GM19324 (cell line): ENCODE measurements at regions not wholly inside any gene's neighbourhood (a gene's known extent, or its start where the extent isn't known, plus 50 kb on each side); places are given as distances from the start of the nearest gene placed in this dataset.

Experiments
- ATAC-seq: cut with Tn5 transposase; IDR thresholded peaks from one replicate; pipeline ENCODE4 v1.9.1; 2021; ENCODE audit warnings: mild to moderate bottlenecking, moderate library complexity; ENCODE audit not compliant: unreplicated experiment, low FRiP score

- no peak for ATAC-seq
Observed at GRCh38 chr1:182137546-182137945, 76.0 kb upstream of the ZNF648 start.

- ATAC-seq = no peak
Observed at GRCh38 chr1:182135946-182136345, 74.4 kb upstream of the ZNF648 start.

- no peak for ATAC-seq
Observed at GRCh38 chr1:182134257-182134656, 72.7 kb upstream of the ZNF648 start.

- ATAC-seq = no peak
Observed at GRCh38 chr1:182133181-182133580, 71.7 kb upstream of the ZNF648 start.

- ATAC-seq = no peak
Observed at GRCh38 chr1:182129398-182129797, 67.9 kb upstream of the ZNF648 start.

GRCh38 chr1:182128502-182128901, 67.0 kb upstream of the ZNF648 start:
- no peak for ATAC-seq

GRCh38 chr1:182127656-182128055, 66.1 kb upstream of the ZNF648 start:
- ATAC-seq = no peak

GRCh38 chr1:182126272-182126800, 64.8 kb upstream of the ZNF648 start:
- no peak for ATAC-seq

GRCh38 chr1:182122913-182123260, 61.4 kb upstream of the ZNF648 start:
- ATAC-seq = no peak

- no peak for ATAC-seq
Observed at GRCh38 chr1:182122256-182122912, 60.9 kb upstream of the ZNF648 start.

GRCh38 chr1:182121787-182122186, 60.3 kb upstream of the ZNF648 start:
- no peak for ATAC-seq

- no peak for ATAC-seq
Observed at GRCh38 chr1:182120411-182121258, 59.1 kb upstream of the ZNF648 start.

GRCh38 chr1:182119631-182120030, 58.1 kb upstream of the ZNF648 start:
- no peak for ATAC-seq

GRCh38 chr1:182118851-182119250, 57.3 kb upstream of the ZNF648 start:
- ATAC-seq = no peak

GRCh38 chr1:182114627-182115023, 53.1 kb upstream of the ZNF648 start:
- no peak for ATAC-seq

- ATAC-seq = no peak
Observed at GRCh38 chr1:182113879-182114626, 52.5 kb upstream of the ZNF648 start.

- no peak for ATAC-seq
Observed at GRCh38 chr1:182111496-182111895, 50.0 kb upstream of the ZNF648 start.
